ENCODE measurements at regions not wholly inside any gene's neighbourhood (a gene's known extent, or its start where the extent isn't known, plus 50 kb on each side); places are given as distances from the start of the nearest gene placed in this dataset.
"Not testable (repeated sequence)": the region's sequence is repeated elsewhere in the genome, so short reads cannot be mapped to it uniquely, and the experiment has no call there.

GRCh38 chr12:13523536-13524307 lies 327.2 kb downstream of the EMP1 start:
- peaks cover 11% of the 10 kb centered on the region for H3K27me3 Mint-ChIP-seq
- no peak overlapping the region for H3K27ac Mint-ChIP-seq
- H3K9me3 Mint-ChIP-seq, result peaks cover 5% of the 10 kb centered on the region
- no peaks in the 10 kb centered on the region for H3K4me1 Mint-ChIP-seq
- H3K4me3 Mint-ChIP-seq, result no peak overlapping the region
- H3K36me3 Mint-ChIP-seq, result no peaks in the 10 kb centered on the region

GRCh38 chr12:13518034-13518433 lies 321.5 kb downstream of the EMP1 start:
- H3K4me3 Mint-ChIP-seq, H3K36me3 Mint-ChIP-seq, H3K27ac Mint-ChIP-seq, H3K4me1 Mint-ChIP-seq, H3K27me3 Mint-ChIP-seq: not testable (repeated sequence)
- H3K9me3 Mint-ChIP-seq, result peaks cover 17% of the 10 kb centered on the region

- Mint-ChIP-seq H3K27ac (no peak overlapping the region), H3K4me3 (no peak overlapping the region), H3K9me3 (peaks cover 3% of the 10 kb centered on the region), H3K4me1 (no peaks in the 10 kb centered on the region), H3K27me3 (no peaks in the 10 kb centered on the region), H3K36me3 (no peaks in the 10 kb centered on the region)
Observed at GRCh38 chr12:13509740-13510139, 313.2 kb downstream of the EMP1 start.

GRCh38 chr12:13505636-13506035 lies 309.1 kb downstream of the EMP1 start:
- Mint-ChIP-seq H3K9me3 (no peaks in the 10 kb centered on the region), H3K27ac (no peak overlapping the region), H3K4me1 (no peaks in the 10 kb centered on the region), H3K4me3 (no peak overlapping the region), H3K27me3 (no peaks in the 10 kb centered on the region), H3K36me3 (no peaks in the 10 kb centered on the region)

GRCh38 chr12:13505224-13505623 lies 308.7 kb downstream of the EMP1 start:
- no peaks in the 10 kb centered on the region for H3K27me3 Mint-ChIP-seq
- H3K36me3 Mint-ChIP-seq, result no peaks in the 10 kb centered on the region
- H3K4me3 Mint-ChIP-seq, result no peak overlapping the region
- no peaks in the 10 kb centered on the region for H3K4me1 Mint-ChIP-seq
- H3K27ac Mint-ChIP-seq, result no peak overlapping the region
- no peaks in the 10 kb centered on the region for H3K9me3 Mint-ChIP-seq

- Mint-ChIP-seq H3K27me3 (no peaks in the 10 kb centered on the region), H3K36me3 (no peaks in the 10 kb centered on the region), H3K4me1 (no peaks in the 10 kb centered on the region), H3K27ac (no peak overlapping the region), H3K4me3 (no peak overlapping the region), H3K9me3 (no peaks in the 10 kb centered on the region)
Observed at GRCh38 chr12:13504736-13505135, 308.2 kb downstream of the EMP1 start.

GRCh38 chr12:13504074-13504473 lies 307.5 kb downstream of the EMP1 start:
- H3K4me1 Mint-ChIP-seq, result no peaks in the 10 kb centered on the region
- H3K27me3 Mint-ChIP-seq, result no peaks in the 10 kb centered on the region
- no peak overlapping the region for H3K4me3 Mint-ChIP-seq
- H3K9me3 Mint-ChIP-seq, result no peaks in the 10 kb centered on the region
- H3K27ac Mint-ChIP-seq, result no peak overlapping the region
- H3K36me3 Mint-ChIP-seq, result no peaks in the 10 kb centered on the region

GRCh38 chr12:13503094-13503835 lies 306.7 kb downstream of the EMP1 start:
- Mint-ChIP-seq H3K27me3 (no peaks in the 10 kb centered on the region), H3K4me1 (no peaks in the 10 kb centered on the region), H3K36me3 (no peaks in the 10 kb centered on the region), H3K4me3 (no peak overlapping the region), H3K27ac (no peak overlapping the region), H3K9me3 (no peaks in the 10 kb centered on the region)

- no peak overlapping the region for H3K4me3 Mint-ChIP-seq
- no peaks in the 10 kb centered on the region for H3K9me3 Mint-ChIP-seq
- no peaks in the 10 kb centered on the region for H3K36me3 Mint-ChIP-seq
- H3K4me1 Mint-ChIP-seq, result no peaks in the 10 kb centered on the region
- peaks cover 2% of the 10 kb centered on the region for H3K27me3 Mint-ChIP-seq
- H3K27ac Mint-ChIP-seq, result no peak overlapping the region
Observed at GRCh38 chr12:13499008-13499407, 302.5 kb downstream of the EMP1 start.

GRCh38 chr12:13496111-13496510 lies 299.6 kb downstream of the EMP1 start:
- Mint-ChIP-seq H3K36me3 (no peaks in the 10 kb centered on the region), H3K9me3 (no peaks in the 10 kb centered on the region), H3K27me3 (peaks cover 2% of the 10 kb centered on the region), H3K4me1 (no peaks in the 10 kb centered on the region), H3K4me3 (no peak overlapping the region), H3K27ac (no peak overlapping the region)

GRCh38 chr12:13489246-13489645 lies 292.7 kb downstream of the EMP1 start:
- H3K4me3 Mint-ChIP-seq, result no peak overlapping the region
- peaks cover 4% of the 10 kb centered on the region for H3K9me3 Mint-ChIP-seq
- H3K4me1 Mint-ChIP-seq, result no peaks in the 10 kb centered on the region
- no peaks in the 10 kb centered on the region for H3K36me3 Mint-ChIP-seq
- H3K27ac Mint-ChIP-seq, result no peak overlapping the region
- H3K27me3 Mint-ChIP-seq, result peaks cover 7% of the 10 kb centered on the region

GRCh38 chr12:13487326-13487725 lies 290.8 kb downstream of the EMP1 start:
- Mint-ChIP-seq H3K4me3 (no peak overlapping the region), H3K4me1 (no peaks in the 10 kb centered on the region), H3K27ac (no peak overlapping the region), H3K36me3 (no peaks in the 10 kb centered on the region), H3K9me3 (peaks cover 10% of the 10 kb centered on the region), H3K27me3 (peaks cover 7% of the 10 kb centered on the region)

GRCh38 chr12:13486794-13487193 lies 290.3 kb downstream of the EMP1 start:
- Mint-ChIP-seq H3K4me3 (no peak overlapping the region), H3K4me1 (no peaks in the 10 kb centered on the region), H3K27me3 (peaks cover 7% of the 10 kb centered on the region), H3K9me3 (peaks cover 10% of the 10 kb centered on the region), H3K36me3 (no peaks in the 10 kb centered on the region), H3K27ac (no peak overlapping the region)

GRCh38 chr12:13478650-13479181 lies 282.2 kb downstream of the EMP1 start:
- H3K4me3 Mint-ChIP-seq, result no peak overlapping the region
- H3K9me3 Mint-ChIP-seq, result peaks cover under 1% of the 10 kb centered on the region
- no peak overlapping the region for H3K27ac Mint-ChIP-seq
- no peaks in the 10 kb centered on the region for H3K4me1 Mint-ChIP-seq
- peaks cover 5% of the 10 kb centered on the region for H3K27me3 Mint-ChIP-seq
- no peaks in the 10 kb centered on the region for H3K36me3 Mint-ChIP-seq

GRCh38 chr12:13474381-13474780 lies 277.9 kb downstream of the EMP1 start:
- no peak overlapping the region for H3K4me3 Mint-ChIP-seq
- no peaks in the 10 kb centered on the region for H3K4me1 Mint-ChIP-seq
- H3K9me3 Mint-ChIP-seq, result no peaks in the 10 kb centered on the region
- H3K27me3 Mint-ChIP-seq, result peaks cover 7% of the 10 kb centered on the region
- H3K36me3 Mint-ChIP-seq, result no peaks in the 10 kb centered on the region
- H3K27ac Mint-ChIP-seq, result no peak overlapping the region

- Mint-ChIP-seq H3K27me3 (peaks cover 7% of the 10 kb centered on the region), H3K9me3 (no peaks in the 10 kb centered on the region), H3K36me3 (no peaks in the 10 kb centered on the region), H3K4me1 (no peaks in the 10 kb centered on the region), H3K4me3 (no peak overlapping the region), H3K27ac (no peak overlapping the region)
Observed at GRCh38 chr12:13472690-13473089, 276.2 kb downstream of the EMP1 start.

Measured in activated naive CD4-positive, alpha-beta T cell treated with anti-CD3 and anti-CD28 coated beads, Interleukin-2, amount 50 U/mL, for 24 hours (primary cell).